ENCODE measurements at regions not wholly inside any gene's neighbourhood (a gene's known extent, or its start where the extent isn't known, plus 50 kb on each side); places are given as distances from the start of the nearest gene placed in this dataset.
A peak's percentile ranks its signal among the peaks of the same experiment; 100 is the strongest.

DNA sequence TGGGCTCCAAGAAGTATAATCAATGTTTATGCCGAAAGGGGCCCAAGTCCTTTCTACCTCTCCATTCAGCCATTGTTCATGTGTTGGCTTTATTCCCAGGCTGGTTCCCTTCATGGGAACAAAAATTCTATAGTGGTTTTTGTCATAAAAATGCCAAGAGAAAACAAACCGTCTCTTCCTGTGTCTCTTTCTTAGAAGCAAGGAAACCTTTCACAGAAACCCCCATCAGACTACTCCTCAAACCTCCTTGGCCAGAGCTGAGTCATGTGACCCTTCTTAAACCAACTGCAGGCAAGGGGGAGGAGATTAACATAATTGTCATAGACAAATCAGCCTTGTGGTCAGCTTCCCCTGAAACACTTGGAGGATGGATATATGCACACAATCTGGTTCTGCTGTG, 75.1 kb upstream of the TANK start:
- Histone ChIP-seq H3K36me3 (no peaks in the 10 kb centered on the region), H3K27ac (replicated peaks) (no peak overlapping the region), H3K27me3 (ENCODE audit: low read depth) (no peaks in the 10 kb centered on the region), H3K4me3 (no peak overlapping the region), H3K4me1 (no peaks in the 10 kb centered on the region), H3K9me3 (replicated peaks) (no peaks in the 10 kb centered on the region)
- TF ChIP-seq, protein P1, sequence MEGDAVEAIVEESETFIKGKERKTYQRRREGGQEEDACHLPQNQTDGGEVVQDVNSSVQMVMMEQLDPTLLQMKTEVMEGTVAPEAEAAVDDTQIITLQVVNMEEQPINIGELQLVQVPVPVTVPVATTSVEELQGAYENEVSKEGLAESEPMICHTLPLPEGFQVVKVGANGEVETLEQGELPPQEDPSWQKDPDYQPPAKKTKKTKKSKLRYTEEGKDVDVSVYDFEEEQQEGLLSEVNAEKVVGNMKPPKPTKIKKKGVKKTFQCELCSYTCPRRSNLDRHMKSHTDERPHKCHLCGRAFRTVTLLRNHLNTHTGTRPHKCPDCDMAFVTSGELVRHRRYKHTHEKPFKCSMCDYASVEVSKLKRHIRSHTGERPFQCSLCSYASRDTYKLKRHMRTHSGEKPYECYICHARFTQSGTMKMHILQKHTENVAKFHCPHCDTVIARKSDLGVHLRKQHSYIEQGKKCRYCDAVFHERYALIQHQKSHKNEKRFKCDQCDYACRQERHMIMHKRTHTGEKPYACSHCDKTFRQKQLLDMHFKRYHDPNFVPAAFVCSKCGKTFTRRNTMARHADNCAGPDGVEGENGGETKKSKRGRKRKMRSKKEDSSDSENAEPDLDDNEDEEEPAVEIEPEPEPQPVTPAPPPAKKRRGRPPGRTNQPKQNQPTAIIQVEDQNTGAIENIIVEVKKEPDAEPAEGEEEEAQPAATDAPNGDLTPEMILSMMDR (IDR thresholded peaks at IDR 0.05; ENCODE audit: borderline replicate concordance): no peak
- intact Hi-C loops (cut with micrococcal nuclease): no loop called here
- DNase-seq: no peak

DNA sequence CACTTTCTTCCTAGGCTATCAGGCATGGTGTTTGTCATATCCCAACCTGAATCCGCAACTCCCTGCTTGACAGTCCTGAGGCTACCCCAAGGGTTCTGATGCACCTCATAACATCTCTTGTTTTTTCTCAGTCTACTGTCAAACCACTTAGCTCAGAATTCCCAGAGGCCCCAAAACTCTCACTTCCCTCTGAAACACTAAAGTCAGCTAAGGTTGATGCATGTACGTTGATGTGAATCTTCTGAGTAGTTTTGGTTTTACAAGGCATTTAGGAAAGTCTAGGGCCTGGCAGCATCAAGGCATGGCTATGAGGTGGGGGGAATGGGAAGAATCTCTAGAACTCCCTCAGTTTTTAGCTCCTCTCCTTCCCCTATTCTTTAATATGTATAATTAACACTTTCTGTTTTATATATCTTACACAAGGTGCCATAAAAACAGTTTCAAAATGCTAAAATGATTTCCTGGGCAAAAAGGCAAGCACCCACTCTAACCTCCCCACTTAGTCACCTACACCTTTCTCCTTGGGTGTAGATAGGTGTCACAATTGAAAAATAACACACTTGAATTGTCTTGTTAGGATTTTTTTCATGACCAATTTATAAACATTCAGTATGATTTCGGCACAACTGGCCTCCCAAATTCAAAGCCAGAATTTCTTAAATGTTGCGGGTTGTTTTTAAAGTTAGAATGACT, 71.4 kb upstream of the TANK start:
- no peaks in the 10 kb centered on the region for H3K27me3 ChIP-seq (ENCODE audit: low read depth)
- no peaks in the 10 kb centered on the region for H3K4me1 ChIP-seq
- intact Hi-C loops (cut with micrococcal nuclease): no loop called here
- TF ChIP-seq, protein P1 (IDR thresholded peaks at IDR 0.05; ENCODE audit: borderline replicate concordance): no peak
- no peak overlapping the region for H3K27ac ChIP-seq (replicated peaks)
- no peaks in the 10 kb centered on the region for H3K36me3 ChIP-seq
- DNase-seq: no peak
- H3K9me3 ChIP-seq (replicated peaks): no peaks in the 10 kb centered on the region
- H3K4me3 ChIP-seq: no peak overlapping the region

DNA sequence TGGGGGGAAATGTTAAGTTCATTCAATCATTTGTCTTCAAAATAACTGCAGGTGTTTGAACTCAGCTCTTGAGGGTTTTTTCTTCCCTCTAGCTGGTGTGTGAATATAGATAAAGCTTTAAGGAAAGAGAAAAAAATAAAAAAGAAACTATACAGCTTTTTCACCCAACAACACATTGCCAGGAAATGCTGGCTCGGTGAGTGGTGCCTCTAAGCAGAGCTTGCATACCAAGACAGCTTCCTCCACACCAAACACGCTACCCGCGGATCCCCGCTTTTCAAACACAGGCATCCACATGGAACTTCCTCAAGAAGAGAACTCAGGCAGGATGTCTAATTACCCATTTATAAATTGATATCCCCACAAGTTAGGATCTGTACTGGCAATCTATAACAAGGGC, 69.8 kb upstream of the TANK start:
- Histone ChIP-seq H3K27ac (replicated peaks) (no peak overlapping the region), H3K9me3 (replicated peaks) (no peaks in the 10 kb centered on the region), H3K27me3 (ENCODE audit: low read depth) (no peaks in the 10 kb centered on the region), H3K4me3 (no peak overlapping the region), H3K36me3 (no peaks in the 10 kb centered on the region), H3K4me1 (no peaks in the 10 kb centered on the region)
- DNase-seq: no peak
- intact Hi-C loops (cut with micrococcal nuclease): no loop called here
- TF ChIP-seq, protein P1 (IDR thresholded peaks at IDR 0.05; ENCODE audit: borderline replicate concordance): no peak

DNA sequence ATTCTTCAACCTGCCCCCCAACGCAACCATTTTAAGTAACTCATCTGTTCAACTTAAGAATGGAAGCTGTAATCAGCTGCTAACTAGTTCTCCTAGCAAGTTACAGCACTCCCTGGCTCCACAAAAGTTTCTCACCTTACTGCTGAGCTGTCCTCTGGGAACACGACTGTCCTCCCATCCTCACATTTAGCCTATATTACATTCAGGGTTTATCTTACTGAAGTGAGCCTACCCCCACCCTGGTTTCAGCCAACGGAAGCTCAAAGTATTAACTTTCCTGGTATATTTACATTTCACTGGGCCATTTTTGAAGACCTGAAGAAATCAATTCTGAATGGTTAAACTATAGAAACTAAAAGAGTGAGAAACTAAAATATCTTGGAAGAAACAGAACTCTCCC, 64.9 kb upstream of the TANK start:
- intact Hi-C loops (cut with micrococcal nuclease): no loop called here
- H3K27ac ChIP-seq (replicated peaks): no peak overlapping the region
- H3K4me3 ChIP-seq: no peak overlapping the region
- no peaks in the 10 kb centered on the region for H3K27me3 ChIP-seq (ENCODE audit: low read depth)
- no peak for DNase-seq
- H3K9me3 ChIP-seq (replicated peaks): no peaks in the 10 kb centered on the region
- TF ChIP-seq, protein P1 (IDR thresholded peaks at IDR 0.05; ENCODE audit: borderline replicate concordance): no peak
- H3K4me1 ChIP-seq: no peaks in the 10 kb centered on the region
- no peaks in the 10 kb centered on the region for H3K36me3 ChIP-seq

DNA sequence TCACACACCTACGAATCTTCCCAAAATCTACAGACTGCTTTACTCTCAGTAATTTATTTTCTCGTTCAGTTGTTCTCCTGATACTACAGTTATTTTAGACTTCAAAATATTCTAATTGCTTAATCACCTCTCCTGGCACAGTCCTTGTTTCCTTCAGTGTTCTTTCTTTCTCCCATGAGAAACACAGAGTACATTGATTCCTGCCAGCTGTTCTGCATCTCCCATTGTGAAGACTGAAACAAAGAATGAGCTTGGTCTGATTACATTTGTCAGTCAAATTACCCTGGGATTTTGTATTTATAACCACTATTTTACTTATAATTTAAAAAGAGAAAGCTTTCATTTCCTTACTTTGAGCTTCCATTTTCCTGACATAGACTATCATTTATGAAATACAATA, 63.9 kb upstream of the TANK start:
- TF ChIP-seq, protein P1 (IDR thresholded peaks at IDR 0.05; ENCODE audit: borderline replicate concordance): no peak
- no peak for DNase-seq
- peak overlapping the region; percentile 13 for H3K27ac ChIP-seq (replicated peaks)
- no peaks in the 10 kb centered on the region for H3K27me3 ChIP-seq (ENCODE audit: low read depth)
- H3K4me3 ChIP-seq: no peak overlapping the region
- intact Hi-C loops (cut with micrococcal nuclease): no loop called here
- H3K4me1 ChIP-seq: no peaks in the 10 kb centered on the region
- no peaks in the 10 kb centered on the region for H3K9me3 ChIP-seq (replicated peaks)
- H3K36me3 ChIP-seq: no peaks in the 10 kb centered on the region
